Neutrophil (primary cell): ENCODE measurements at regions not wholly inside any gene's neighbourhood (a gene's known extent, or its start where the extent isn't known, plus 50 kb on each side); places are given as distances from the start of the nearest gene placed in this dataset.

Source experiments
- H3K27ac ChIP-seq: fragments of 200-600 bp; sonication (generic); 2 replicates; pipeline ENCODE4 v1.5.1; 2016; ENCODE audit warnings: mild to moderate bottlenecking, moderate library complexity
- H3K27me3 ChIP-seq: fragments of 200-600 bp; sonication (generic); 2 replicates; pipeline ENCODE4 v1.6.0; 2016; ENCODE audit warnings: mild to moderate bottlenecking
- H3K36me3 ChIP-seq: fragments of 200-600 bp; sonication (generic); 2 replicates; pipeline ENCODE4 v1.5.1; 2017
- H3K4me1 ChIP-seq, 2 experiments: fragments of 200-600 bp in 1 of 2; sonication (generic) in 1 of 2; 1 replicate in 1 of 2; 2 replicates in 1 of 2; pipeline versions ENCODE4 v1.5.1 to v1.6.1; 2013 to 2016; ENCODE audit warnings: low read depth in 1 of 2, low read length in 1 of 2, mild to moderate bottlenecking in 1 of 2, moderate library complexity in 1 of 2; ENCODE audit not compliant: control insufficient read depth in 1 of 2, insufficient read depth in 1 of 2
- H3K4me3 ChIP-seq, 2 experiments: fragments of 200-600 bp in 1 of 2; sonication (generic) in 1 of 2; 1 replicate in 1 of 2; 2 replicates in 1 of 2; pipeline ENCODE4 v1.5.1; 2013 to 2016; ENCODE audit warnings: low read depth in 1 of 2, low read length in 1 of 2, mild to moderate bottlenecking in 1 of 2, moderate library complexity in 1 of 2
- H3K9me3 ChIP-seq: fragments of 200-600 bp; sonication (generic); 2 replicates; pipeline ENCODE4 v1.5.1; 2016
- CTCF ChIP-seq: fragments of 200-600 bp; sonication (generic); IDR thresholded peaks from 2 replicates; pipeline ENCODE4 v1.5.1; 2016; ENCODE audit warnings: antibody characterized with exemption

GRCh38 chr11:128201801-128202200 is 385.6 kb downstream of the ETS1 start:
- Histone ChIP-seq H3K9me3 (no peaks in the 10 kb centered on the region), H3K27me3 (no peaks in the 10 kb centered on the region), H3K36me3 (no peaks in the 10 kb centered on the region), H3K4me3 (no peak overlapping the region), H3K27ac (no peak overlapping the region), H3K4me1 (no peaks in the 10 kb centered on the region)
- no peak for TF ChIP-seq CTCF

DNA sequence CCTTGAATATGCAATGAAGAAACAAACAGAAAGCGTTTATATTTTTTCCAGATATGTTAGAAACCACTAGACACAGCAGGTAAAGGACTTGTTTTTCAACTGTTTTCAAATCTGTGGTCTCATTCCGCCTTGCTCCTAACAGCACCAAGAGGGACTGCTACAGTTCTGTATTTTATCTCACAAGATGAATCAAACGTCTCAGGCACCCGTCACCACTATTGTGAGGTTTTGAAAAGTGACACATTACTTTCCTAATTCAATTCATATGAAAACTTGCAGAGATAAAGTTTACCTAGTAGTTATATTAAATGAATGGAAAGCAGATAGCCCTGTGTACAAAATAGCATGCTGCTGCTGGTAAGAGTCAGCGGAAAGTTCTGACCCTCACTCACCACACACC is 386.3 kb downstream of the ETS1 start:
- Histone ChIP-seq H3K4me3 (no peak overlapping the region), H3K27ac (no peak overlapping the region), H3K27me3 (no peaks in the 10 kb centered on the region), H3K4me1 (no peaks in the 10 kb centered on the region), H3K36me3 (no peaks in the 10 kb centered on the region), H3K9me3 (no peaks in the 10 kb centered on the region)
- TF ChIP-seq CTCF = no peak

GRCh38 chr11:128200467-128200866 is 386.9 kb downstream of the ETS1 start:
- no peaks in the 10 kb centered on the region for H3K36me3 ChIP-seq
- H3K27me3 ChIP-seq = no peaks in the 10 kb centered on the region
- peaks cover 0 to under 1% of the 10 kb centered on the region in 2 experiments for H3K4me1 ChIP-seq
- TF ChIP-seq CTCF = no peak
- no peak overlapping the region for H3K27ac ChIP-seq
- H3K4me3 ChIP-seq = no peak overlapping the region
- no peaks in the 10 kb centered on the region for H3K9me3 ChIP-seq

DNA sequence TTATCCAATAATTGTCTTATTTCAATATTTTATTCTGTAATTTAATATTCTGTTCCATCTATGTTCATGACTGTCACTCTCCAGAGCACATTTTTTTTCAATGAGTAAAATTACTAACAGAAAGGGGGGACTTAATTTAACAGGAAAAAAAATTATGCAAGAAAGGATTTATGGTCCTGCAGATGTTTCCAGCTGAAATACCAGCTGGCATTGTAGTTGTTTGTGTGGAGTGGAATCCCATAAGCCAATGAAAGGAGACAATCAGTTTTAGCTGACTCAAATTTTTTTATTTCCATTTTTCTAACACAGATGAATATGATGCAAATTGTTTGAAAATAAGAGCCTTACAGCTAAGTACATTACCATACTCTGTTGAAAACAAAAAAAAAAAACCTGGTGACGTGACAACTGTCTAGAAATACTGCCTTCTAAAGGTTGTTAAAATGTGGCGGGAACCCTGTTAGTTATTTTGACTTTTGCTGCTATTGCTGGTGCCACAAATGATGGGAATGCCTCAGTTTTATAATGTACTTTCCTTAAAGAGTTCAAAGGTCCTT is 389.1 kb downstream of the ETS1 start:
- H3K4me1 ChIP-seq = peaks cover 14 to 20% of the 10 kb centered on the region in 2 experiments

DNA sequence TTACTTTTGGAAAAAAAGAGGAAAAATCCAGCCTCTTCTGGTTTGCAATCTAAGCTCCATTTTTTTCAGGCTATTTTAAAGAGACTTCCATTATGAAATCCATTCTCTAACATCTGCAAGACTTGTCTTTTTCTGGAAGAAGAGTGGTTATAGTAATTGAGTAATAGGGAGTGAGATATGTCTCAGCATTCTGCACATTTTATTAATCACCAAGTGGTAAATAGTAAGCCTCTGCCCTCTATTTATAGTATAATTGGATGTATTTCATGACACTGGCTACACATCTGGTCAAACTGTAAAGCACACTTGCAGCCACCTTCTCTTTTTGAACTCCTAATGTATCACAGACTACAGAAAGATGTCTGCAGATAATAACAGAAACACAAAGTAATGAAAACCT is 391.1 kb downstream of the ETS1 start:
- peaks cover 14 to 20% of the 10 kb centered on the region in 2 experiments for H3K4me1 ChIP-seq
- H3K27me3 ChIP-seq = no peaks in the 10 kb centered on the region
- H3K4me3 ChIP-seq = no peak overlapping the region
- no peaks in the 10 kb centered on the region for H3K36me3 ChIP-seq
- H3K9me3 ChIP-seq = no peaks in the 10 kb centered on the region
- no peak for TF ChIP-seq CTCF
- no peak overlapping the region for H3K27ac ChIP-seq

More for the DNA sequence above, 389.1 kb downstream of the ETS1 start:
- Histone ChIP-seq H3K9me3 (no peaks in the 10 kb centered on the region), H3K36me3 (no peaks in the 10 kb centered on the region), H3K27me3 (no peaks in the 10 kb centered on the region), H3K27ac (no peak overlapping the region), H3K4me3 (no peak overlapping the region)
- no peak for TF ChIP-seq CTCF

GRCh38 chr11:128195756-128196155 is 391.6 kb downstream of the ETS1 start:
- H3K4me1 ChIP-seq = peaks cover 14 to 20% of the 10 kb centered on the region in 2 experiments
- H3K9me3 ChIP-seq = no peaks in the 10 kb centered on the region
- no peak overlapping the region for H3K4me3 ChIP-seq
- H3K27me3 ChIP-seq = no peaks in the 10 kb centered on the region
- TF ChIP-seq CTCF = no peak
- no peak overlapping the region for H3K27ac ChIP-seq
- no peaks in the 10 kb centered on the region for H3K36me3 ChIP-seq
